ENCODE measurements at regions not wholly inside any gene's neighbourhood (a gene's known extent, or its start where the extent isn't known, plus 50 kb on each side); places are given as distances from the start of the nearest gene placed in this dataset.
"Not testable (repeated sequence)": the region's sequence is repeated elsewhere in the genome, so short reads cannot be mapped to it uniquely, and the experiment has no call there.

- CTCF ChIA-PET = no interaction called here
- no peak for DNase-seq (ENCODE audit: extremely low spot score)
- TF ChIP-seq PKNOX1 (IDR thresholded peaks at IDR 0.05) (no peak), L3MBTL2 (conservative IDR thresholded peaks at IDR 0.05) (no peak), ELF4 (IDR thresholded peaks at IDR 0.05) (no peak), LEF1 (IDR thresholded peaks at IDR 0.05; ENCODE audit: borderline replicate concordance) (no peak), CTBP1 (IDR thresholded peaks at IDR 0.05; ENCODE audit: borderline replicate concordance) (no peak), FOXA1 (IDR thresholded peaks at IDR 0.05) (no peak), ARNT (IDR thresholded peaks at IDR 0.05) (no peak), SP1 (IDR thresholded peaks at IDR 0.05) (no peak), TARDBP (IDR thresholded peaks at IDR 0.05) (no peak)
- POLR2A ChIA-PET = no interaction called here
Observed at GRCh38 chr5:7146886-7147285, 249.1 kb upstream of the ADCY2 start.

GRCh38 chr5:7157083-7157482 is 238.9 kb upstream of the ADCY2 start:
- POLR2A ChIA-PET = no interaction called here
- TF ChIP-seq NFRKB (IDR thresholded peaks at IDR 0.05) (no peak), FOXM1 (IDR thresholded peaks at IDR 0.05; ENCODE audit: borderline replicate concordance) (no peak), ARNT (IDR thresholded peaks at IDR 0.05) (no peak), SP1 (IDR thresholded peaks at IDR 0.05) (no peak), ELF4 (IDR thresholded peaks at IDR 0.05) (no peak), TARDBP (IDR thresholded peaks at IDR 0.05) (no peak), LEF1 (IDR thresholded peaks at IDR 0.05; ENCODE audit: borderline replicate concordance) (no peak), HDGF (IDR thresholded peaks at IDR 0.05; ENCODE audit: borderline replicate concordance) (no peak), L3MBTL2 (conservative IDR thresholded peaks at IDR 0.05) (no peak), FOXK2 (IDR thresholded peaks at IDR 0.05) (no peak), ZNF384 (IDR thresholded peaks at IDR 0.05) (no peak), FOXA1 (IDR thresholded peaks at IDR 0.05) (no peak), SUZ12 (IDR thresholded peaks at IDR 0.05) (no peak), PKNOX1 (IDR thresholded peaks at IDR 0.05) (no peak)
- CTCF ChIA-PET = no interaction called here
- no peak for DNase-seq (ENCODE audit: extremely low spot score)

GRCh38 chr5:7169240-7169878 is 226.6 kb upstream of the ADCY2 start:
- CTCF ChIA-PET = no interaction called here
- no peak for DNase-seq (ENCODE audit: extremely low spot score)
- no peak for TF ChIP-seq SP1 (IDR thresholded peaks at IDR 0.05)
- no peak for TF ChIP-seq NFRKB (IDR thresholded peaks at IDR 0.05)
- POLR2A ChIA-PET = no interaction called here

- POLR2A ChIA-PET; DNase-seq (ENCODE audit: extremely low spot score); CTCF ChIA-PET: not testable (repeated sequence)
Observed at GRCh38 chr5:7170785-7171184, 225.2 kb upstream of the ADCY2 start.

DNA sequence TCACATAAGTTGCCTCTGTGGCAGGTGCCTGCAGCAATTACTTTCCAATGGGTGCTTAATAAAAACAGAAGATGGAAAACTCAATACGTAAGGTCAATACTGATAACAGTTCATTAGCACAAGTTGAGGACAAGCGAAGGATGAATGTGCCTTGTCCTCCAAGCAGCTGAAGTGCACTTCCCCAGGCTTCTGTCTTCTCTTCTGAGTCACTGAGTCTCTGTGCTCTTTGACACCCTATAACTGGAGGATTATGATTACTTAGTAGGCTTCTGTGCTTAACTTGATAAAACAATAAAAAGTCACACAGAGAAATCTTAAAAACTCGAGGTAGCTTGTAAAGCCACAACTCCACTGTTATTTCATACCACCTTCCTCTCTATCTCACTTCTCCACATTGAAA is 216.6 kb upstream of the ADCY2 start:
- CTCF ChIA-PET = no interaction called here
- no peak for DNase-seq (ENCODE audit: extremely low spot score)
- POLR2A ChIA-PET = no interaction called here

GRCh38 chr5:7181841-7182240 is 214.1 kb upstream of the ADCY2 start:
- no peak for DNase-seq (ENCODE audit: extremely low spot score)
- TF ChIP-seq FOXK2 (IDR thresholded peaks at IDR 0.05) (no peak), TARDBP (IDR thresholded peaks at IDR 0.05) (no peak), ARNT (IDR thresholded peaks at IDR 0.05) (no peak), NFRKB (IDR thresholded peaks at IDR 0.05) (no peak), PKNOX1 (IDR thresholded peaks at IDR 0.05) (no peak), FOXM1 (IDR thresholded peaks at IDR 0.05; ENCODE audit: borderline replicate concordance) (no peak), SUZ12 (IDR thresholded peaks at IDR 0.05) (no peak), CTBP1 (IDR thresholded peaks at IDR 0.05; ENCODE audit: borderline replicate concordance) (no peak), LEF1 (IDR thresholded peaks at IDR 0.05; ENCODE audit: borderline replicate concordance) (no peak), SP1 (IDR thresholded peaks at IDR 0.05) (no peak), BHLHE40 (IDR thresholded peaks at IDR 0.05; ENCODE audit: borderline replicate concordance) (no peak), FOXA1 (IDR thresholded peaks at IDR 0.05) (no peak), HDGF (IDR thresholded peaks at IDR 0.05; ENCODE audit: borderline replicate concordance) (no peak)
- ChIA-PET CTCF (no interaction called here), POLR2A (no interaction called here)

More for the DNA sequence above, 216.6 kb upstream of the ADCY2 start:
- TF ChIP-seq ELF4 (IDR thresholded peaks at IDR 0.05) = no peak
- TF ChIP-seq FOXA1 (IDR thresholded peaks at IDR 0.05) = no peak
- no peak for TF ChIP-seq ZNF384 (IDR thresholded peaks at IDR 0.05)
- TF ChIP-seq NFRKB (IDR thresholded peaks at IDR 0.05) = no peak
- no peak for TF ChIP-seq FOXM1 (IDR thresholded peaks at IDR 0.05; ENCODE audit: borderline replicate concordance)
- TF ChIP-seq ARNT (IDR thresholded peaks at IDR 0.05) = no peak
- no peak for TF ChIP-seq FOXK2 (IDR thresholded peaks at IDR 0.05)
- TF ChIP-seq L3MBTL2 (conservative IDR thresholded peaks at IDR 0.05) = no peak
- no peak for TF ChIP-seq SP1 (IDR thresholded peaks at IDR 0.05)
- TF ChIP-seq LEF1 (IDR thresholded peaks at IDR 0.05; ENCODE audit: borderline replicate concordance) = no peak
- TF ChIP-seq PKNOX1 (IDR thresholded peaks at IDR 0.05) = no peak
- TF ChIP-seq SUZ12 (IDR thresholded peaks at IDR 0.05) = no peak
- TF ChIP-seq TARDBP (IDR thresholded peaks at IDR 0.05) = no peak
- no peak for TF ChIP-seq BHLHE40 (IDR thresholded peaks at IDR 0.05; ENCODE audit: borderline replicate concordance)
- TF ChIP-seq CTBP1 (IDR thresholded peaks at IDR 0.05; ENCODE audit: borderline replicate concordance) = no peak
- TF ChIP-seq HDGF (IDR thresholded peaks at IDR 0.05; ENCODE audit: borderline replicate concordance) = no peak

Data from HEK293T (cell line).